HFF-Myc (cell line): ENCODE measurements at regions not wholly inside any gene's neighbourhood (a gene's known extent, or its start where the extent isn't known, plus 50 kb on each side); places are given as distances from the start of the nearest gene placed in this dataset.

Source experiments
- DNase-seq: peaks from one replicate; pipeline ENCODE4 v3.0.0-alpha.2; 2011; ENCODE audit warnings: low read depth; ENCODE audit errors: extremely low read depth
- H3K4me3 ChIP-seq: replicated peaks from 2 replicates; pipeline ENCODE4 v1.5.1; 2011; ENCODE audit warnings: low read depth, mild to moderate bottlenecking, control low read depth, low read length
- TF ChIP-seq, protein P1 (sequence below): IDR thresholded peaks from 2 replicates; pipeline ENCODE4 v1.5.1; 2012; ENCODE audit warnings: mild to moderate bottlenecking, low read depth, low read length, control low read depth; ENCODE audit errors: missing control alignments

DNA sequence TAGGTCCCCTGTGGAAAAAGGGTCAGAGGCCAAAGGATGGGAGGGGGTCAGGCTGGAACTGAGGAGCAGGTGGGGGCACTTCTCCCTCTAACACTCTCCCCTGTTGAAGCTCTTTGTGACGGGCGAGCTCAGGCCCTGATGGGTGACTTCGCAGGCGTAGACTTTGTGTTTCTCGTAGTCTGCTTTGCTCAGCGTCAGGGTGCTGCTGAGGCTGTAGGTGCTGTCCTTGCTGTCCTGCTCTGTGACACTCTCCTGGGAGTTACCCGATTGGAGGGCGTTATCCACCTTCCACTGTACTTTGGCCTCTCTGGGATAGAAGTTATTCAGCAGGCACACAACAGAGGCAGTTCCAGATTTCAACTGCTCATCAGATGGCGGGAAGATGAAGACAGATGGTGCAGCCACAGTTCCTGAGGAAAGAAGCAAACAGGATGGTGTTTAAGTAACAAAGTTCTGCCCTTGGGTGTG is 165.8 kb downstream of the RPIA start:
- TF ChIP-seq, protein P1, sequence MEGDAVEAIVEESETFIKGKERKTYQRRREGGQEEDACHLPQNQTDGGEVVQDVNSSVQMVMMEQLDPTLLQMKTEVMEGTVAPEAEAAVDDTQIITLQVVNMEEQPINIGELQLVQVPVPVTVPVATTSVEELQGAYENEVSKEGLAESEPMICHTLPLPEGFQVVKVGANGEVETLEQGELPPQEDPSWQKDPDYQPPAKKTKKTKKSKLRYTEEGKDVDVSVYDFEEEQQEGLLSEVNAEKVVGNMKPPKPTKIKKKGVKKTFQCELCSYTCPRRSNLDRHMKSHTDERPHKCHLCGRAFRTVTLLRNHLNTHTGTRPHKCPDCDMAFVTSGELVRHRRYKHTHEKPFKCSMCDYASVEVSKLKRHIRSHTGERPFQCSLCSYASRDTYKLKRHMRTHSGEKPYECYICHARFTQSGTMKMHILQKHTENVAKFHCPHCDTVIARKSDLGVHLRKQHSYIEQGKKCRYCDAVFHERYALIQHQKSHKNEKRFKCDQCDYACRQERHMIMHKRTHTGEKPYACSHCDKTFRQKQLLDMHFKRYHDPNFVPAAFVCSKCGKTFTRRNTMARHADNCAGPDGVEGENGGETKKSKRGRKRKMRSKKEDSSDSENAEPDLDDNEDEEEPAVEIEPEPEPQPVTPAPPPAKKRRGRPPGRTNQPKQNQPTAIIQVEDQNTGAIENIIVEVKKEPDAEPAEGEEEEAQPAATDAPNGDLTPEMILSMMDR = no peak
- H3K4me3 ChIP-seq = no peak overlapping the region
- DNase-seq = no peak

DNA sequence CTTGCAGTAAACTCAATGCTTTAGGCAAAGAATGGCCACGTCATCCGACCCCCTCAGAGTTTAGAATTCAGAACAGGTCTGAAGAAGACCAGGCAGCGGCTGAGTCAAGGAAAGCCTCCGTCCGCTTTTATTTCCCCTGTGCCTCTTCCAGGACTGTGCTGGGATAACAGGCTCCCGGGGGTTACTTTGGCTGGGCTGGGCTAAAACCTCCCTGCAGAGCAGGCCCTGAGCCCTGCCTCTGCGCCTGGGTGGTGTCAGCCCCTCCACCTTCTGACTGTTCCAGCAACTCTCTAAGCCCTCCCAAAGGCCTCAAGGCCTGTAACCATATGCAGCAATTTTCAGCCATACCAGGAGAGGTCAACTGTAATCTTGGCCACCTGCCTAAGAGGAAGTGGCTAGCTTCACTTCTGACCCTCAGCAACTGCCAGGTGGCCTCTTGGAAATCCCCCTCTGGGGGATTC is 166.5 kb downstream of the RPIA start:
- DNase-seq = peak; percentile 46
- TF ChIP-seq, protein P1 = no peak
- no peak overlapping the region for H3K4me3 ChIP-seq

DNA sequence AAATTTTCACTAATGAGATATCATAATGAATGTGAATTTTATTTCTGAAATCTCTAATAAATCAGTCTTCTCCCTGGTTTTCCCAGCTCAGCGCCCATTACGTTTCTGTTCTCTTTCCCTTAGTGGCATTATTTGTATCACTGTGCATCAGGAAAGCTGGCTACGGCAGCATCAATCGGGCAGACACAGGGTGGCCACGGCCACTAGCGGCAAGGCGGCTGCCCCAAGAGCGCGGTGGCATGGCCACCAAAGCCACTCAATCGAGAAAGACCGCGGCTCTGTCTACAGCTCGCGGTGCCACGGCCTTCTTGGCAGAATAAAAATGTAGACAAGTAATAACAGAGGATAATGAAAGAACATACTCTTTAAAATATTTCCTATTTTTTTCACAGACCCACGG is 168.0 kb downstream of the RPIA start:
- H3K4me3 ChIP-seq = no peak overlapping the region

DNA sequence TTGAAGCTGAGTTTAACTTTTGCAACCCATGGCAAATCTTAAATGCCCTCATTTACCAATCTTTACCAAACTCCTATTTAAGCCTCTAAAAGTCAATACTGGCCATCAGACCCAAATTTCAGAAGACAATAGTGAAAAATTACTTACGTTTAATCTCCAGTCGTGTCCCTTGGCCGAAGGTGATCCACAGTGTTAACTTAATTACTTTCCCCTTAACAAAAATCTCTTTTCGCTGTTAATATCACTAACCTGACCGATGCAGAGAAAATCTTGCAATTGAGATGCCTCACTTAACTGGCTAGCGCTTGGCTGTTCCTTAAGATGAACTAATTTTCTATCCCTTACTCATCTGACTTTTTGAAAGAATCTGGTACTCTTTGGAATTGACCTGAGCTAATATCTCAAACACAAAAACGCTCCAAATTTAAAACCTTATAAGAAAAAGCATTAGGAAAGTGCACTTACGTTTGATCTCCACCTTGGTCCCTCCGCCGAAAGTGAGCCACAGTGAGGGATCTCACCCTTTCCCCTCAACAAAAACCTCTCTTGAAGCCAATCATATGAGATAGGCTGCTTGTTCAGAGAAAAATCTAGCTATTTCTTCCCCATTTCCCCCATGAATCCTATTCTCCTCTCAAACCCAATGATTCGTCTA is 169.1 kb downstream of the RPIA start:
- DNase-seq = no peak
- TF ChIP-seq, protein P1 = no peak
- H3K4me3 ChIP-seq = no peak overlapping the region

More for the DNA sequence above, 168.0 kb downstream of the RPIA start:
- TF ChIP-seq, protein P1 = no peak
- no peak for DNase-seq

DNA sequence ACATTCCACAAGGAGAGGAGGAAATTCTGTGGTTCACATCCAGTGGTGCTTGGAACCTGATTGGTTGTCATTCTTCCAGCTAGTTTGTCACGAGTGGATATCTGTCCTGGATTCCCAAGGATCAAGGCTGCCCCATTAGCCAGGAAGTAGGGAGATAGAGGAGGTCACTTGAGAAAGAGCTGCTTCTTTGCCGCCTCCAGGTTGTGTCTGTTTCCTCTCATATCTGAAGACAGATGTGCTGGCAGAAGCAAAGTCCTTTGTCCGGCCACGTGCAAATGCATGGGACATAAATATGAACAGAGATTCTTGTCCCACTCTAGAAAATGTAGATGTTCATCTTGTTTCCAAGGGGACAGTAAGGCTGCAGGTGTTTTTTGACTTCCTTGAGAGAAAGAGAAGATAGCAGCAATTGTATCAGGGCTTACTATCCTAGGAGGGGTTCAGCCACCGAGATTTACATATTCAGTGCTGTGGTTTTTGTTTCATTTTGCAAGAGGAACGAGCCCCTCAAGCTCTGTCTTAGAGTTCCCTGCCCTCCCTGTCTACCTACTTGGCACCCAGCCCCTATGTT is 174.4 kb downstream of the RPIA start:
- DNase-seq = no peak
- TF ChIP-seq, protein P1 = no peak
- H3K4me3 ChIP-seq = no peak overlapping the region

DNA sequence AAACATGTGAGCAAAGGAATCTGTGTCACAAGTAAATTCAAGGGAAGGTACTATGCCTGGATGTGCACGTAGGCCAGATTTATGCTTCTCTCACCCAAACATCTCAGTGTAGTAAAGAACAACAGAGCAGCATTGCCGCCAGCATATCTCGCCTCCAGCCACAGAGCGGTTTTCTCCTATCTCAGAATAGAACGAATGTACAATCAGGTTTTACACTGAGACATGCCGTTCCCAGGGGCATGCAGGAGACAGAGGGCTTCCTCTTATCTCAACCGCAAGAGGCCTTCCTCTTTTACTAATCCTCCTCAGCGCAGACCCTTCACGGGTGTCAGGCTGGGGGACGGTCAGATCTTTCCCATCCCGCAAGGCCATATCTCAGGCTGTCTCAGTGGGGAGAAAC is 175.3 kb downstream of the RPIA start:
- no peak for DNase-seq
- TF ChIP-seq, protein P1 = no peak
- H3K4me3 ChIP-seq = no peak overlapping the region

DNA sequence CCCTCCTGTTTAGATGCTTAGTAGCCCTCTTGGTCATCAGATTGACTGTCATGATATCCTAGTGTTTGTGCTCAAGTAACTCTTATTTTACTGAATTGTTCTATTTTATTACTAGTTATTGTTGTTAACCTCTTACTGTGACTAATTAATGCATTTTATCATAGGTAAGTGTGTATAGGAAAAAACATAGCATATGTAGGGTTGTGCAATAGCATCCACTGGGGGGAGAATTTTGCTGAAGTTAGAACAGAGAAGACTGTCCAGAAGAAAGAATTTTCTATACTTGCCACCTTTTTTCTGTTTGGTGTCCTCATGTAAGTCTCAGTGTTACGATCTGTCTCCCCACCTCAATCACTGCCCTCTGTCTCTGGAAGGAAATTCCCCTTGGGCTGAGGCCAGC is 177.4 kb downstream of the RPIA start:
- no peak overlapping the region for H3K4me3 ChIP-seq
- TF ChIP-seq, protein P1 = no peak
- DNase-seq = no peak
